ENCODE measurements at regions not wholly inside any gene's neighbourhood (a gene's known extent, or its start where the extent isn't known, plus 50 kb on each side); places are given as distances from the start of the nearest gene placed in this dataset.
A peak's percentile ranks its signal among the peaks of the same experiment; 100 is the strongest.

GRCh38 chr11:90947930-90948329, 725.1 kb upstream of the CHORDC1 start:
- TF ChIP-seq CTCF (conservative IDR thresholded peaks at IDR 0.05; ENCODE audit: low read depth, low read length): peak; percentile 17
- DNase-seq (ENCODE audit: low read depth): no peak
- H3K4me3 ChIP-seq (ENCODE audit: low read length): no peak overlapping the region

GRCh38 chr11:90930252-90930651, 707.4 kb upstream of the CHORDC1 start:
- no peak for DNase-seq (ENCODE audit: low read depth)
- no peak overlapping the region for H3K4me3 ChIP-seq (ENCODE audit: low read length)
- TF ChIP-seq CTCF (conservative IDR thresholded peaks at IDR 0.05; ENCODE audit: low read depth, low read length): no peak

- no peak for TF ChIP-seq CTCF (conservative IDR thresholded peaks at IDR 0.05; ENCODE audit: low read depth, low read length)
- DNase-seq (ENCODE audit: low read depth): no peak
- no peak overlapping the region for H3K4me3 ChIP-seq (ENCODE audit: low read length)
Observed at GRCh38 chr11:90919332-90919731, 696.5 kb upstream of the CHORDC1 start.

- no peak overlapping the region for H3K4me3 ChIP-seq (ENCODE audit: low read length)
- TF ChIP-seq CTCF (conservative IDR thresholded peaks at IDR 0.05; ENCODE audit: low read depth, low read length): no peak
- DNase-seq (ENCODE audit: low read depth): peak; percentile 4
Observed at GRCh38 chr11:90916706-90917105, 693.9 kb upstream of the CHORDC1 start.

- no peak for DNase-seq (ENCODE audit: low read depth)
- TF ChIP-seq CTCF (conservative IDR thresholded peaks at IDR 0.05; ENCODE audit: low read depth, low read length): no peak
- H3K4me3 ChIP-seq (ENCODE audit: low read length): no peak overlapping the region
Observed at GRCh38 chr11:90913131-90913668, 690.4 kb upstream of the CHORDC1 start.

GRCh38 chr11:90912631-90913030, 689.8 kb upstream of the CHORDC1 start:
- no peak for TF ChIP-seq CTCF (conservative IDR thresholded peaks at IDR 0.05; ENCODE audit: low read depth, low read length)
- DNase-seq (ENCODE audit: low read depth): no peak
- no peak overlapping the region for H3K4me3 ChIP-seq (ENCODE audit: low read length)

GRCh38 chr11:90911192-90911591, 688.3 kb upstream of the CHORDC1 start:
- H3K4me3 ChIP-seq (ENCODE audit: low read length): no peak overlapping the region
- no peak for TF ChIP-seq CTCF (conservative IDR thresholded peaks at IDR 0.05; ENCODE audit: low read depth, low read length)

More at GRCh38 chr11:90911192-90911591, 688.3 kb upstream of the CHORDC1 start:
- no peak for DNase-seq (ENCODE audit: low read depth)

Measured in retinal pigment epithelial cell (primary cell).